Type B pancreatic cell (in vitro differentiated cells): ENCODE measurements at regions not wholly inside any gene's neighbourhood (a gene's known extent, or its start where the extent isn't known, plus 50 kb on each side); places are given as distances from the start of the nearest gene placed in this dataset.
A peak's percentile ranks its signal among the peaks of the same experiment; 100 is the strongest.

Experiments used
- DNase-seq: peaks from one replicate; pipeline ENCODE4 v3.0.0; 2021; ENCODE audit warnings: mixed read lengths; ENCODE audit not compliant: unreplicated experiment; ENCODE audit errors: extremely low spot score
- H3K27ac Mint-ChIP-seq: 2 replicates; pipeline ENCODE4 v1.8.0; 2021; ENCODE audit warnings: mild to moderate bottlenecking, mixed read lengths
- H3K27me3 Mint-ChIP-seq: 2 replicates; pipeline ENCODE4 v1.8.0; 2021; ENCODE audit warnings: mixed read lengths
- H3K36me3 Mint-ChIP-seq: 2 replicates; pipeline ENCODE4 v1.8.0; 2021; ENCODE audit warnings: mixed read lengths
- H3K4me1 Mint-ChIP-seq: one replicate; pipeline ENCODE4 v1.8.0; 2021; ENCODE audit warnings: mixed read lengths; ENCODE audit not compliant: unreplicated experiment
- H3K4me3 Mint-ChIP-seq: 2 replicates; pipeline ENCODE4 v1.8.0; 2021; ENCODE audit warnings: mild to moderate bottlenecking, mixed read lengths
- H3K9me3 Mint-ChIP-seq: 2 replicates; pipeline ENCODE4 v1.8.0; 2021; ENCODE audit warnings: mixed read lengths
- TF ChIP-seq, protein P1 (sequence below): fragments of 200-600 bp; sonication (generic); conservative IDR thresholded peaks from 2 replicates; pipeline ENCODE4 v1.5.0; 2021; ENCODE audit warnings: antibody characterized with exemption, mild to moderate bottlenecking

DNA sequence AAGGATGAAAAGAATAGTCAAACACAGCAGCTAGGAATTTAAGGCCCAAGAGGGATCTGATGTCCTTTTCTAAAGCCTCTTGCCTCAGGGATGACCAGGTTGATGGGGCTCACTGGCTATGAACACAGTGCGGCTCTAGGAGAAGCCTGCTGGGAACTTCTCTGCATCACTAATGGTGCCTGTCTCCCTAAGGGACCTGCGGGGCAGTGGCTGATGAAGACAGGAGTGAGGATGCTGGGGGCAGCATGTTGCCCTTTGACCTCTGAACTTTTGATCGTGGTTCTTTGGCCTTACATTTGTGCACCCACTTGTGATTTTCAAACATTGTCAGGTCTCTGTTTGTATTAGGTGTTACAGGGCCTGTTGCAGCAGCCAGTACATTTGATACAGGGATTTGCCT is 64.9 kb upstream of the KLHL25 start:
- TF ChIP-seq, protein P1, sequence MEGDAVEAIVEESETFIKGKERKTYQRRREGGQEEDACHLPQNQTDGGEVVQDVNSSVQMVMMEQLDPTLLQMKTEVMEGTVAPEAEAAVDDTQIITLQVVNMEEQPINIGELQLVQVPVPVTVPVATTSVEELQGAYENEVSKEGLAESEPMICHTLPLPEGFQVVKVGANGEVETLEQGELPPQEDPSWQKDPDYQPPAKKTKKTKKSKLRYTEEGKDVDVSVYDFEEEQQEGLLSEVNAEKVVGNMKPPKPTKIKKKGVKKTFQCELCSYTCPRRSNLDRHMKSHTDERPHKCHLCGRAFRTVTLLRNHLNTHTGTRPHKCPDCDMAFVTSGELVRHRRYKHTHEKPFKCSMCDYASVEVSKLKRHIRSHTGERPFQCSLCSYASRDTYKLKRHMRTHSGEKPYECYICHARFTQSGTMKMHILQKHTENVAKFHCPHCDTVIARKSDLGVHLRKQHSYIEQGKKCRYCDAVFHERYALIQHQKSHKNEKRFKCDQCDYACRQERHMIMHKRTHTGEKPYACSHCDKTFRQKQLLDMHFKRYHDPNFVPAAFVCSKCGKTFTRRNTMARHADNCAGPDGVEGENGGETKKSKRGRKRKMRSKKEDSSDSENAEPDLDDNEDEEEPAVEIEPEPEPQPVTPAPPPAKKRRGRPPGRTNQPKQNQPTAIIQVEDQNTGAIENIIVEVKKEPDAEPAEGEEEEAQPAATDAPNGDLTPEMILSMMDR, result no peak
- H3K4me3 Mint-ChIP-seq, result no peak overlapping the region
- H3K27me3 Mint-ChIP-seq, result peaks cover 33% of the 10 kb centered on the region
- no peaks in the 10 kb centered on the region for H3K36me3 Mint-ChIP-seq
- no peak overlapping the region for H3K27ac Mint-ChIP-seq
- no peaks in the 10 kb centered on the region for H3K9me3 Mint-ChIP-seq
- H3K4me1 Mint-ChIP-seq, result peaks cover 7% of the 10 kb centered on the region
- DNase-seq, result no peak

- TF ChIP-seq, protein P1, result no peak
- Mint-ChIP-seq H3K36me3 (no peaks in the 10 kb centered on the region), H3K27ac (no peak overlapping the region), H3K9me3 (no peaks in the 10 kb centered on the region), H3K4me3 (no peak overlapping the region), H3K27me3 (peaks cover 35% of the 10 kb centered on the region), H3K4me1 (peaks cover 15% of the 10 kb centered on the region)
- no peak for DNase-seq
Observed at GRCh38 chr15:85860394-85861161, 65.9 kb upstream of the KLHL25 start.

GRCh38 chr15:85865070-85865684 is 70.5 kb upstream of the KLHL25 start:
- Mint-ChIP-seq H3K36me3 (no peaks in the 10 kb centered on the region), H3K27me3 (peaks cover 16% of the 10 kb centered on the region), H3K4me1 (peaks cover 9% of the 10 kb centered on the region), H3K4me3 (no peak overlapping the region), H3K9me3 (no peaks in the 10 kb centered on the region), H3K27ac (no peak overlapping the region)
- TF ChIP-seq, protein P1, result peak; percentile 93
- no peak for DNase-seq

GRCh38 chr15:85867250-85867649 is 72.5 kb upstream of the KLHL25 start:
- no peak for DNase-seq
- no peaks in the 10 kb centered on the region for H3K9me3 Mint-ChIP-seq

GRCh38 chr15:85869124-85869523 is 74.4 kb upstream of the KLHL25 start:
- TF ChIP-seq, protein P1, result no peak
- Mint-ChIP-seq H3K27me3 (peaks cover 16% of the 10 kb centered on the region), H3K27ac (no peak overlapping the region), H3K36me3 (no peaks in the 10 kb centered on the region), H3K4me3 (no peak overlapping the region), H3K4me1 (peaks cover 9% of the 10 kb centered on the region), H3K9me3 (no peaks in the 10 kb centered on the region)
- DNase-seq, result no peak

More at GRCh38 chr15:85867250-85867649, 72.5 kb upstream of the KLHL25 start:
- peaks cover 16% of the 10 kb centered on the region for H3K27me3 Mint-ChIP-seq
- H3K36me3 Mint-ChIP-seq, result no peaks in the 10 kb centered on the region
- TF ChIP-seq, protein P1, result no peak
- peaks cover 9% of the 10 kb centered on the region for H3K4me1 Mint-ChIP-seq
- no peak overlapping the region for H3K4me3 Mint-ChIP-seq
- H3K27ac Mint-ChIP-seq, result no peak overlapping the region
